ENCODE measurements at regions not wholly inside any gene's neighbourhood (a gene's known extent, or its start where the extent isn't known, plus 50 kb on each side); places are given as distances from the start of the nearest gene placed in this dataset.

- Histone ChIP-seq H3K9ac (ENCODE audit: low read length) (no peak overlapping the region), H3K27ac (ENCODE audit: low read depth, low read length) (no peak overlapping the region), H3K27me3 (ENCODE audit: control insufficient read depth, insufficient read depth, low read length) (no peaks in the 10 kb centered on the region), H3K4me3 (ENCODE audit: low read depth, low read length) (no peak overlapping the region), H3K9me3 (ENCODE audit: control insufficient read depth, insufficient read depth, low read depth, low read length) (no peaks in the 10 kb centered on the region), H3K36me3 (ENCODE audit: control insufficient read depth, insufficient read depth, low read length) (no peaks in the 10 kb centered on the region), H3K4me1 (ENCODE audit: control insufficient read depth, insufficient read depth, low read length) (no peaks in the 10 kb centered on the region)
Observed at GRCh38 chr12:88977115-88977514, 375.2 kb downstream of the DUSP6 start.

- Histone ChIP-seq H3K9ac (ENCODE audit: low read length) (no peak overlapping the region), H3K27me3 (ENCODE audit: control insufficient read depth, insufficient read depth, low read length) (no peaks in the 10 kb centered on the region), H3K4me1 (ENCODE audit: control insufficient read depth, insufficient read depth, low read length) (no peaks in the 10 kb centered on the region), H3K27ac (ENCODE audit: low read depth, low read length) (no peak overlapping the region), H3K9me3 (ENCODE audit: control insufficient read depth, insufficient read depth, low read depth, low read length) (no peaks in the 10 kb centered on the region), H3K4me3 (ENCODE audit: low read depth, low read length) (no peak overlapping the region), H3K36me3 (ENCODE audit: control insufficient read depth, insufficient read depth, low read length) (no peaks in the 10 kb centered on the region)
Observed at GRCh38 chr12:88973998-88974397, 378.3 kb downstream of the DUSP6 start.

DNA sequence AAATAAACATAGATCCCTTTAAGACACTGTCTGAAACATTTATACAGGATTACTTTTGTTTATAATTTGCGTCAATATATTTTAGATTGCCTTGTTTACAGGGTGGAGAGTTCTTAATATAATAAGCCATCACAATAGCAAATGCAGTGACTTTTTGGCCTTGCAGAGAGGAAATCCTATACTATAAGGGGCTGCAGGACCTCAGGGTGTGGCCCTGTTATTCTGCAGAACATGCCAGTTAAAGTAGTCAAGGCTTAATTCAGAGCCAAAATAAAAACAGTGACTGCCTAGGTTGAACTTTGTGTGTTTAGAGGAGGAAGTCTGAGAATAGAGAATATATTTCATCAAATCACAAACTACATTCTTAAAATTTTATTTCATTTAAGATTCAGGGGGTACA, 381.6 kb downstream of the DUSP6 start:
- no peak overlapping the region for H3K27ac ChIP-seq (ENCODE audit: low read depth, low read length)
- H3K9ac ChIP-seq (ENCODE audit: low read length), result no peak overlapping the region
- no peaks in the 10 kb centered on the region for H3K27me3 ChIP-seq (ENCODE audit: control insufficient read depth, insufficient read depth, low read length)
- no peaks in the 10 kb centered on the region for H3K4me1 ChIP-seq (ENCODE audit: control insufficient read depth, insufficient read depth, low read length)
- H3K36me3 ChIP-seq (ENCODE audit: control insufficient read depth, insufficient read depth, low read length), result no peaks in the 10 kb centered on the region
- H3K9me3 ChIP-seq (ENCODE audit: control insufficient read depth, insufficient read depth, low read depth, low read length), result no peaks in the 10 kb centered on the region
- H3K4me3 ChIP-seq (ENCODE audit: low read depth, low read length), result no peak overlapping the region

DNA sequence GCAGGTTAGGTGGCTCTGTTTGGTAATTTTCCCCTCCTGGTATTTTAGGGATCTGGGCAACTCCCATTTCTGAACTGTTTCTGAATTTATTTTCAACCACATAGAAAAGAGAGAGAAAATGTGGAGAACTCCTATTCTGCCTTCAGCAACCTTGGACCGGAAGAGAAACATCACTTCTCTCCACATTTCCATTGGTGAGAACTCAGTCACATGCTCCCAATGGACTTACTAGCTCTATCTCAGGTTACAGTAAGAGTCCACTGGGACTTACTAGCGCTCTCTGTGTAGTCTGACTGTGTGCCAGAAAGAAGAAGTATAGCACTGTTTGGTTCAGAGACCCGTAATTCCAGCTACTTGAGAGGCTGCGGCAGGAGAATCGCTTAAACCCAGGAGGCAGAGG, 383.2 kb downstream of the DUSP6 start:
- H3K9ac ChIP-seq (ENCODE audit: low read length), result no peak overlapping the region
- H3K4me3 ChIP-seq (ENCODE audit: low read depth, low read length), result no peak overlapping the region
- H3K36me3 ChIP-seq (ENCODE audit: control insufficient read depth, insufficient read depth, low read length), result no peaks in the 10 kb centered on the region
- no peaks in the 10 kb centered on the region for H3K4me1 ChIP-seq (ENCODE audit: control insufficient read depth, insufficient read depth, low read length)
- no peaks in the 10 kb centered on the region for H3K27me3 ChIP-seq (ENCODE audit: control insufficient read depth, insufficient read depth, low read length)
- H3K27ac ChIP-seq (ENCODE audit: low read depth, low read length), result no peak overlapping the region
- no peaks in the 10 kb centered on the region for H3K9me3 ChIP-seq (ENCODE audit: control insufficient read depth, insufficient read depth, low read depth, low read length)

DNA sequence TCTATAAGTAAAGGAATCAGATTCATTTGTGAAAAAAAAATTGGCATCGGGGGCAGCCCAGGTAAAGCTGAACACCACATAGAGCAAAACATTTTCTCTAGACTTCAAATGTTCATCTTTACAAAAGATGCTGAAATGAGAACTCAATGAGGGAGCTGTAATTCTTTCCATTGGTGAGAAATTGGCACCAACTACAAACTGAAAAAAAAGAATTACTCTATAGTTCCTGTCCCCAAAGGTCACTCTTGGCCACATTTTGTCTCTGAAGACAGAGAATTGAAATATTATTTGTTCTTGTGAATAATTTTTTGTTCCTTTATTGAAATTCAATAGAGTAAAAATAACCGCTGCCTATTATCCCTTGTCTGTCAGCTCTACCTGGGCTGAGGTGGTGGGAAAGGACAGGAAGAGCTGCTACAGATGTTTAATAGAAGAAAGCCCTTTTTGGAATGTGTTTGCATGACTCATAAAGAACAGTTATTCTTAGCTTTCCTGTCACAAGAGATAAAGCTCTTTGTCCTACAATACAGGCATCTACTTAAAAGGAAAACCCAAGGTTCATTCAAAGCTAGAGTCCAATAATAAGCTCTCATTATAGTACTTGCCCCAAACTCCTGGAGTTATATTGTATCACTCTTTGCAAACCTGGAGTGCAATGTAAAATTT, 380.1 kb upstream of the KITLG start:
- Histone ChIP-seq H3K36me3 (ENCODE audit: control insufficient read depth, insufficient read depth, low read length) (no peaks in the 10 kb centered on the region), H3K4me3 (ENCODE audit: low read depth, low read length) (no peak overlapping the region), H3K9me3 (ENCODE audit: control insufficient read depth, insufficient read depth, low read depth, low read length) (no peaks in the 10 kb centered on the region), H3K27me3 (ENCODE audit: control insufficient read depth, insufficient read depth, low read length) (no peaks in the 10 kb centered on the region), H3K9ac (ENCODE audit: low read length) (no peak overlapping the region), H3K4me1 (ENCODE audit: control insufficient read depth, insufficient read depth, low read length) (peaks cover 22% of the 10 kb centered on the region), H3K27ac (ENCODE audit: low read depth, low read length) (no peak overlapping the region)

GRCh38 chr12:88958946-88959345, 378.7 kb upstream of the KITLG start:
- no peak overlapping the region; the same call in 1 of the 2 replicates for H3K4me3 ChIP-seq (ENCODE audit: low read depth, low read length)
- H3K36me3 ChIP-seq (ENCODE audit: control insufficient read depth, insufficient read depth, low read length), result no peaks in the 10 kb centered on the region
- H3K27me3 ChIP-seq (ENCODE audit: control insufficient read depth, insufficient read depth, low read length), result no peaks in the 10 kb centered on the region; the same call in 1 of the 2 replicates
- no peaks in the 10 kb centered on the region for H3K9me3 ChIP-seq (ENCODE audit: control insufficient read depth, insufficient read depth, low read depth, low read length)
- H3K4me1 ChIP-seq (ENCODE audit: control insufficient read depth, insufficient read depth, low read length), result peaks cover 29% of the 10 kb centered on the region
- peak overlapping the region; percentile 78 for H3K27ac ChIP-seq (ENCODE audit: low read depth, low read length)
- no peak overlapping the region for H3K9ac ChIP-seq (ENCODE audit: low read length)

DNA sequence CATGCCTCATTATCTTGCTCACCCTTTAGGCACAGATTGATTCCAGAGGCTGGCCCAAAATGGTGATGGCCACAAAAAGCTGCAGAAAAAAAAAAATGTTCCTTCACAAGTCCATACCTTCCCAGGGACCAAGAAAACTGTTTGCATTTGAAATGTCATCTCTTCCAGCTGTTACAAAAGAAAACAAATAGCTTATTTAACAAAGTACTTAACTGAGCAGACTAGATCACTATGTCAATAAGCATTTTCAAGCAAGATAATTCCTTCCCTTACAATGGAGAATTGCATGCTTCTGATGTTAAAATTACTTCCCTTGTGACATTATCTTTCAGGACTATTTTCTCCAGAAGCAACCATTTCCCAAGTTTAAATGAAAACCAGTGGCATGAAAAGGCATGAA, 377.9 kb upstream of the KITLG start:
- H3K9ac ChIP-seq (ENCODE audit: low read length), result no peak overlapping the region
- H3K27ac ChIP-seq (ENCODE audit: low read depth, low read length), result peak overlapping the region; percentile 78

GRCh38 chr12:88957358-88957757, 377.1 kb upstream of the KITLG start:
- Histone ChIP-seq H3K4me1 (ENCODE audit: control insufficient read depth, insufficient read depth, low read length) (peaks cover 41% of the 10 kb centered on the region), H3K27me3 (ENCODE audit: control insufficient read depth, insufficient read depth, low read length) (peaks cover 8% of the 10 kb centered on the region; the same call in 1 of the 2 replicates), H3K9ac (ENCODE audit: low read length) (no peak overlapping the region), H3K9me3 (ENCODE audit: control insufficient read depth, insufficient read depth, low read depth, low read length) (no peaks in the 10 kb centered on the region), H3K4me3 (ENCODE audit: low read depth, low read length) (no peak overlapping the region), H3K36me3 (ENCODE audit: control insufficient read depth, insufficient read depth, low read length) (no peaks in the 10 kb centered on the region), H3K27ac (ENCODE audit: low read depth, low read length) (peak overlapping the region; percentile 20; the same call in 1 of the 2 replicates)

More for the DNA sequence above, 377.9 kb upstream of the KITLG start:
- no peaks in the 10 kb centered on the region for H3K36me3 ChIP-seq (ENCODE audit: control insufficient read depth, insufficient read depth, low read length)
- H3K4me1 ChIP-seq (ENCODE audit: control insufficient read depth, insufficient read depth, low read length), result peaks cover 34% of the 10 kb centered on the region
- no peak overlapping the region for H3K4me3 ChIP-seq (ENCODE audit: low read depth, low read length)
- H3K27me3 ChIP-seq (ENCODE audit: control insufficient read depth, insufficient read depth, low read length), result peaks cover 5% of the 10 kb centered on the region; the same call in 1 of the 2 replicates
- H3K9me3 ChIP-seq (ENCODE audit: control insufficient read depth, insufficient read depth, low read depth, low read length), result no peaks in the 10 kb centered on the region

DNA sequence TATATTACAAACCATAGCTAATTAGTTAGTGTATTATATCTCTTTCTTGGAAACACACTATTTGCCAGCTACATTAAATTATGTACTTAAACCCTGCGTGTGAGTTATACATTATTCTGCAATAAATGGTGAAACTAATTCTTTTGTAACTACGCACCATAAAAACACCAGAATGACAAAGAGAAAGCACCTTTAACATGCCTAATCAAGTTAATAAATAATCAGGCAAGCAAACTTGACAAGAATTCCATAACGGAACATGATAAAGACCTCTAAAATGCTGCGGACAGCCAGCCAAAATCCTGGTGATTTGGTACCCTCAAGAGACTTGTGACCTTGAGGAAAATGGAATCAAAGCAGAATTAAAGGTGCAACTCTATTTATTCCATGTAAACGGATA, 375.3 kb upstream of the KITLG start:
- no peaks in the 10 kb centered on the region for H3K9me3 ChIP-seq (ENCODE audit: control insufficient read depth, insufficient read depth, low read depth, low read length)
- H3K27ac ChIP-seq (ENCODE audit: low read depth, low read length), result no peak overlapping the region
- H3K4me3 ChIP-seq (ENCODE audit: low read depth, low read length), result no peak overlapping the region
- H3K36me3 ChIP-seq (ENCODE audit: control insufficient read depth, insufficient read depth, low read length), result no peaks in the 10 kb centered on the region
- peaks cover 53% of the 10 kb centered on the region for H3K4me1 ChIP-seq (ENCODE audit: control insufficient read depth, insufficient read depth, low read length)
- H3K27me3 ChIP-seq (ENCODE audit: control insufficient read depth, insufficient read depth, low read length), result peaks cover 8% of the 10 kb centered on the region; the same call in 1 of the 2 replicates
- H3K9ac ChIP-seq (ENCODE audit: low read length), result no peak overlapping the region

GRCh38 chr12:88953029-88953586, 372.8 kb upstream of the KITLG start:
- peaks cover 38% of the 10 kb centered on the region for H3K4me1 ChIP-seq (ENCODE audit: control insufficient read depth, insufficient read depth, low read length)
- H3K36me3 ChIP-seq (ENCODE audit: control insufficient read depth, insufficient read depth, low read length), result no peaks in the 10 kb centered on the region
- H3K9ac ChIP-seq (ENCODE audit: low read length), result no peak overlapping the region
- no peak overlapping the region for H3K27ac ChIP-seq (ENCODE audit: low read depth, low read length)
- H3K27me3 ChIP-seq (ENCODE audit: control insufficient read depth, insufficient read depth, low read length), result peaks cover 8% of the 10 kb centered on the region; the same call in 1 of the 2 replicates
- no peaks in the 10 kb centered on the region for H3K9me3 ChIP-seq (ENCODE audit: control insufficient read depth, insufficient read depth, low read depth, low read length)
- no peak overlapping the region for H3K4me3 ChIP-seq (ENCODE audit: low read depth, low read length)

- Histone ChIP-seq H3K4me3 (ENCODE audit: low read depth, low read length) (no peak overlapping the region), H3K27ac (ENCODE audit: low read depth, low read length) (no peak overlapping the region), H3K9ac (ENCODE audit: low read length) (no peak overlapping the region), H3K36me3 (ENCODE audit: control insufficient read depth, insufficient read depth, low read length) (no peaks in the 10 kb centered on the region), H3K9me3 (ENCODE audit: control insufficient read depth, insufficient read depth, low read depth, low read length) (no peaks in the 10 kb centered on the region), H3K27me3 (ENCODE audit: control insufficient read depth, insufficient read depth, low read length) (peaks cover 8% of the 10 kb centered on the region; the same call in 1 of the 2 replicates), H3K4me1 (ENCODE audit: control insufficient read depth, insufficient read depth, low read length) (peaks cover 34% of the 10 kb centered on the region)
Observed at GRCh38 chr12:88952562-88952942, 372.3 kb upstream of the KITLG start.
